Hypothalamus (tissue), 51 donors: ENCODE measurements at regions not wholly inside any gene's neighbourhood (a gene's known extent, or its start where the extent isn't known, plus 50 kb on each side); places are given as distances from the start of the nearest gene placed in this dataset.

ENCODE experiments used
- DNase-seq, 51 donors: peaks; one replicate each; lab custom pipeline; 2025; lab: John Stamatoyannopoulos, UW

DNA sequence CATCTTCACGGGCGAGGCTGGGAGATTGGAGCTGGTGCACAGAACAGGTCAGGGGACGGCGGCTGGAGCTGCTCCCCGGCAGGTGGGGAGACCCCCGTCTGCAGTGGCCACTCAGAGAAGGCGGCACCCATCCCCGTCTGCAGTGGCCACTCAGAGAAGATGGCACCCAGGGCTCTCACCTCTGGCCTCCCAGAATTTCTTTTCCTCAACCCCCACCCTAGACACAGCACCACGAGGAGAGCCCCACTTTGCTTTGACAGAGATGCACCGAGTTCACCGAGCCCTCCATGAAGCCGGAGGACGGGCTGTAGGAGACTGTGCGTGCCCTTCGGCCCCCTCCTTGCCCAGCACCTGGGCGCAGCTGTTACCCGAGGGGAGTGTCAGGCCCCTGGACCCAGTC is 201.6 kb upstream of the SALL3 start:
- DNase-seq, result no peak

DNA sequence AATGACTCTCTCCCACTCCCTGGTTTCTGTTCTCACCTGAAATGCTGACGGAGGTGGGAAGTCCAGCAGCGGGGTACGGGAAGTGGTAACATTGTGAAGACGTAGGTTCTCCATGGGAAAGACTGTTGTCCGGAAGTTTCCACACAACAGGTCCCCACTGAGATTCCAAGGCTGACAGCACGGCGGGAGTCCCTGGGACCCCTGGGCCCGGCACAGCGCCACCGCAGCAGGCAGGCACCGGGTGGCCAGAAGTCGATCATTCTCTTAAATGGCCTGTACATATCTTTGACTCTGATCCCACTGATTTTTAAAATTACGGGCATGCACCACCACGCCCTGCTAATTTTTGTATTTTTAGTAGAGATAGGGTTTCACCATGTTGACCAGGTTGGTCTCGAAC is 201.0 kb upstream of the SALL3 start:
- DNase-seq, result no peak

DNA sequence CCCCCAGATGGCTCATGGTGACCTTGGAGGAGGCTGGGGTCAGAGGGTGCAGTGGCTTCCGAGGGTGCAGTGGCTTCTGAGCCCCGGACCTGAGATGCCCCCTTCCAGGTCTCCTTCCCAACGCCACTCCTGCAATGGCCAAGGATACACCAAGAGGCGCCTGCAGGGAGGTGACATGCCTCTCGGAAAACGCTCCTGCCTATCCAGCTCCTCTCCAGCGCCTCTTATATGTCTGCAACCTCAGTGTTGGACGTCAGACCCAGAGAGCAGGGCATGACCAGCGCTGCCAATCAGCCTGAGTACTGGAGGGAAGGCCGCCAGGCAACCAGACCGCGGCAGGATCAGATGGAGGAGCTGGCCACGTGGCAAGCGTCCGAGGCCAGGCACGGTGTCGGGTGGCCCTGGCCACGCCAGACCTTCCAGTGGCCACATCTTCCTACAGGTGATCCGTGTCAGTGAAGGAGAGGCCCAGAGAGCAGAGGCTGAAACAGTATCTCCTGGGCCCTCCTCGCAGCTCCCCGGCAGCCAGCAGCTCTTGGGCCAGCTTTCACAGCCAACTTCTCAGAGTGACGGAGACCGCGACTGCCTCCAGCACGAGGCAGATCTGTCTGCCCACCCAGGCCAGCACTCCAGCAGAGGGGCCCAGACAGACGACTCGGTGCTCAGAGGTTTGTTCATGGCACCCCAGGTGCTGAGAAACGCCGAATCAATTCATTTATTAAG is 199.5 kb upstream of the SALL3 start:
- DNase-seq, result no peak

DNA sequence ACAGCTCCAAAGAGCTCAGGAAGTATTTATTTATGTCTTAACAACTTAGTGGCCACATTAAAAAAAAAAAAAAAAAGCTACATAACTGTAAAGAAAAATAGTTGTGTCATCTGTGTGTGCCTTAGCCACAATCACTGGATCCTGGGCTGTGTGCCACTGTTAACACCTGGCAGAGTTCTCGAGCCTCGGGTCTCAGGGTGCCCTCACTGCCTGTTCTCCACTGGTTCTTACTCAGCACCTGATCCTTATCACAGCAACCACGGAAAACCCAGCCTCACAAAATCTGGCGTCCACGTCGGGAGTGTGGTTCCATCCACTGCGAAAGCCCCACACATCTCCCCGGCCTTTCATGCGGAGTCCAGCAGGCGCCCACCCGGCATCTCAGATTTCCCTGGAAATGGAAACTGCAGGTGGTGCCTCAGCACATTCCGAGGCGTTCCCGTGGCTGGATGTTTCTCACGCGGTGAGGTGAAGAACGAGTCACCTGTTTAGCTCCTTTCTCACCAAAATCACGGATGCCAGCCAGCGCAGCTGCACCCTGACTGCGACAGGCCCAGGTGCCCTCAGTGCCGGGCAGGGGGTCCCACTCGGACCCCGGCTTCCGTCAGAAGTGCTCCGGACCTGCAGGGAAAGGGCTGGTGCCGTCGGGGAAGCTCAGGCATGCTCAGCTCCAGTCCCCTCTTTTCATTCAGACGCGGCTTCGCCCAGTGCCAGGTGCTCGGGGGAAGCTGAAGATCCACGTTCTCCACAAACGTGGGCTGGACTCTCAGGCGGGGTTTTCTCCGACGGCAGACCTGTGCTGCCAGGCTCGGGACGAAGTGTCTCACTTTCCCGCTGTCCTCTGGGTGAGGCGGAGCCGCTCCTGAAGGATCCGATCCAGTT is 198.7 kb upstream of the SALL3 start:
- no peak for DNase-seq

DNA sequence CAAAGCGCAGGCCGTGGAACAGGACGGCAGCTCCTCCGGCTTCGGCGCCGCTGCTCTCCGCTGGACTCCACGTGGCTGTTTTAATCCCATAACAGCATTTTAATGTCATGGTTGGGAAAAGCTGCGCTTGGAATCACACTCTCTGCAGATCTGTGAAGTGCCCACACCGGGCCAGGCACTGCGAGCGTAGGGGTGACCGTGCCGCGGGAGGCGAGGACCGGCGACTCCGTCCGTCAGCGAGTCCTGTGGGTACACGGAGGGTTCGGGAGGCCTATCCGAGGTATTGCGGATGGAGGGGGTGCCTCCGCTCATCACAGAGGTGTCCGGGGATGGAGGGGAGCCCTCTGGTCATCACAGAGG is 198.0 kb upstream of the SALL3 start:
- no peak for DNase-seq

DNA sequence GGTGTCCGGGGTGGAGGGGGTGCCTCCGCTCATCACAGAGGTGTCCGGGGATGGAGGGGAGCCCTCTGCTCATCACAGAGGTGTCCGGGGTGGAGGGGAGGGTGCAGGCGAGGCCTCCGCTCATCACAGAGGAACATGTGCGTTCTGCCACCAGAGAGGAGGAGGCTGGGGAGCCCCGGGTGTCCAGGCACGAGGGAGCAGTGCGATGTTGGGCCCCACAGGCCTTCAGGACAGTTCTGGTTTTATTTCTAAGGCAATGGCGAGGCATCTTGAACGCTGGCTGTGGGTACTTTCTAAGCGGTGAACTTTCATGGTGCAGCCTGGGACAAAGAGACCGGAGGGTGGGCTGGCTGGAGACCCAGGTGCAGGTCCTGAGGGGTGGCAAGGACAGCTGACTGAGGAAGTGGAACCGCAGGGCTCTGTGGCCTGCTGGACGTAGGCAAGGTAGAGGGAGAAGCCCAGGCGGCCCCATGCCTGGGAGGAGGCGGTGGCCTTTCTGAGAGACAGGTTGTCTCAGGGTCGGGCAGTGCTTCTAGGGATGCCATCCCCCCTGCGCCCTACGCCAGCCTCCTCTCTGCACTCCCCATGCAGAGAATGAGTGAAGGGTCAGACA is 196.6 kb upstream of the SALL3 start:
- DNase-seq, result no peak

DNA sequence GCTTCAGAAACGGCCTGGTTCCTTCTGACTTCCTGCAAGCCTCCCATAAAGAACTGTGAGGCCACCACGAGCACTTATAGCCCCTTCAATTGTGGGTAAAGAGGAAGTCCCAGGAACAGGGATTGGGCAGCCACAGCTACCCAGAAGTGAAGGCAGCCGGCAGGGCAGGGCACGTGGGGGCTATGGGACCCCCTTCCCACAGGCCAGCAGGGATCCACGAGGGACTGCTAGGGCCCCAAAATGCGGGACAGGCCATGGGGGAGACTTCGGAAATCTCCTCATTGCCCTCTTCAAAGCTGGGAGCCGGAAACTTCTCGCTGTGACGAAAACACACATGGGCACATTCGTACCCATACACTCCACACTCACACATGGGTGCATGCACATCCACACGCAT is 196.1 kb upstream of the SALL3 start:
- no peak for DNase-seq

DNA sequence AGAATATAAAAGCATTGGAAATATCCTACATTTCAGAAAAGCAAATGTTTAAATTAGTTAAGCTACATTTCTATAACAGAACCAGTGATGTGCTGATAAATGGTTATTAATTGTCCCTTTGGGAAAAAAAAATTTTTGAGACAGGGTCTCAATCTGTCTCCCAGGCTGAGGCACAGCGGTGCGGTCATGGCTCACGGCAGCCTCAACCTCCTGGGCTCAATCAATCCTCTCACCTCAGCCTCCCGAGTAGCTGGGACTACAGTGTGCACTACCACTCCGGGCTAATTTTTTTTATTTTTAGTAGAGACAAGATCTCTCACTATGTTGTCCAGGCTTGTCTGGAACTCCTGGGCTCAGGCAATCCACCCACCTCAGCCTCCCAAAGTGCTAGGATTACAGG is 194.8 kb upstream of the SALL3 start:
- DNase-seq, result no peak

DNA sequence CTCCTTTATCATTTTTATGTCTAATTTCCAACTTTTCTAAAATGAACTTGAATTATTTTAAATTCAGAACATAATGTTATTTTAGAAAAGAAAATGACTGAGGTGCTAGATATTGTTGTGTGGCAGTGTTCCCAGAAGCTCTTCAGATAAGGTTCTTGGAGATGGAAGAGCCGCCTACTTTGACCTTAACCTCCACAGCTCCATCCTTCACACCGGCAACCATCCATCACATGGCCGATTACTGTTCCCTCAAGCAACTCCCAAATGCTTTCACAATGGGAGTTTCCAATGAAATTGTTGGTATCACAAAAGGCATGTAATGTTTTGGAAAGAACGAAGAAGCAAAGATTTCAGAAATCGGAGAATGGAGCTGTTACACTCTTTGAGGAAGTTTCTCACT is 193.9 kb upstream of the SALL3 start:
- DNase-seq, result no peak

DNA sequence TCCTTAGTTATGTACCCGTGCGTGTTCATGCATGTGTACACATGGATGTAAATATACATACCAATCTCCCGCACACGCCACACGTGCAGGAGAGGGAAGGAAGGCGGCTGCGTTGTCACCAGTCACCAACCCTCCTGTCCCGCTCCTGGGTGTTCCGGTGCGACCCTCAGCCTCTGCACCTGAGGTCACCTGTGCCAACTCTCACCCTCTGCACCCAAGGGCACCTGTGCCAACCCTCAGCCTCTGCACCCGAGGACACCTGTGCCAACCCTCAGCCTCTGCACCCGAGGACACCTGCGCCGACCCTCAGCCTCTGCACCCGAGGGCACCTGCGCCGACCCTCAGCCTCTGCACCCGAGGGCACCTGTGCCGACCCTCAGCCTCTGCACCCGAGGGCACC is 192.8 kb upstream of the SALL3 start:
- no peak for DNase-seq

DNA sequence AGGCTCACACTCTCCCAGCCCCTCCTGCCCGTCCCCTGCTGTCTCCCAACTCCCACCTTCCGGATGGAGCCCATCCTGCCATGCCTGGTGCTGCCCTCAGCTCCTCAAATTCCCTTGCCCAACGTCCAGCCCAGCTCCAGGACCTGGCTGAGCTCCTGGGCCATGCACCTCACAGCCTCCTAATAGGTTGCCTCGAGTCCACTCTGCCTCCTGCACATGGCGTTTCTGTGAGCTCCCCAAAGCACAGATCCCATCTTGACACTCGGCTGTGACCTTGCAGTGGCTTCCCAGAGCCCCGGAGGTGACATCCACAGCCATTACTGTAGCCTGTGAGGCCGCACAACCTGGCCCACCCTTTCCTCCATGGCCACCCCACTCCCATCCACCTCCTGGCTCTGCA is 191.9 kb upstream of the SALL3 start:
- no peak for DNase-seq

DNA sequence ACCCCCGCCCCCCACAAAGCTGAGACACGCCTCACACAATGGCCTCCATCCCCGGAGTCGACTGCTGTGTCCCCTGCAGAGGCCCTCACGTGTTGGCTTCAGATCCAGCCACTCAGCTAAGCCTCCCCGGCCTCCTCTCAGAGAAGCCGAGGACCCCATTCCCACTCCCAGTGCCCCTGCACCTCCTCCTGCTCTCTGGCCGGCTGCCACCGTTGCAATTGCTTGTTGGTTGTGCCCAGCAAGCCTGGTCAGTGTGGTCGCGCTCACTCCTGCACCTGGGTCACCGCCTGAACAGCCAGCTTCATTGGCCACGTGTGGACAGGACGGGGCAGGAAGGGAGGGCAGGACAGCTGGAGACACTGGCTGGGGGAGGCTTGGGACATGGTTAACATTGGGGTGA is 191.5 kb upstream of the SALL3 start:
- no peak for DNase-seq

DNA sequence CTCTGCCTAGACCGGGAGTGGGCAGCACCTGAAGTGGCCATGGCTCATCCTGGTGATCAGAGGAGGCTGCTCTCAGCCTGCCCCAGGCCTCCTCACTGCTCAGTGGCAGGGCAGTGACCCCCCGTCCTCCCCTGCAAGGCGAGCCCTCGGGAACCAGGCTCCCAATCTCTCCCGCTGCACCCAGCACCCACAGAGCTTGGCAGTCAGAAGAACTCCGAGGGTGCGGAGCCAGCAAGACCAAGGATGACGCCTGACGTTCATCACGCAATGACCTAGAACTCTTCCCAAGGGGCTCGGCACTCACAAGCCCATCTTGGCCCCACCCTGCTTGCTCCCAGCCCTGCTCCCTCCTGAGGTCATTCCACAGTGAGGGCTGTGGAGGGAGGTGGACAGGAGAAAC is 189.8 kb upstream of the SALL3 start:
- DNase-seq, result no peak

DNA sequence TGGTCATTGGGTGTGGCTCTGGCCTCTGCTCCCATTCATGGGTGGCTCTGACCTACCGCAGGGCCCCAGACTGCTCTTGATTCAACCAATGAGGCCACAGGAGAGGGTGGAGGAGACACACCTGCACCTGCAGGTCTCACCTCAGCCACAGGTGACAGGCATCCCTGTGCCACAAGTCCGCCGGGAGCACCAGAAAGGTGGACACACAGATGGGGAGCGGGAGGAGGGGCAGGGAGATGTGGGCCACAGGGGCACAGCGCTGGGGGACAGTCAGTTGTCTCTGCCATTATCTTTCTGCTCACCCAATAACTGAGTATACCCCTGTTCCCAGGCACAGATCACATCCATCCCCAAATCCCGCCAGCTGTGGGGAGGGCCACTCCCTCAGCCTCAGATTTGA is 189.1 kb upstream of the SALL3 start:
- DNase-seq, result no peak

DNA sequence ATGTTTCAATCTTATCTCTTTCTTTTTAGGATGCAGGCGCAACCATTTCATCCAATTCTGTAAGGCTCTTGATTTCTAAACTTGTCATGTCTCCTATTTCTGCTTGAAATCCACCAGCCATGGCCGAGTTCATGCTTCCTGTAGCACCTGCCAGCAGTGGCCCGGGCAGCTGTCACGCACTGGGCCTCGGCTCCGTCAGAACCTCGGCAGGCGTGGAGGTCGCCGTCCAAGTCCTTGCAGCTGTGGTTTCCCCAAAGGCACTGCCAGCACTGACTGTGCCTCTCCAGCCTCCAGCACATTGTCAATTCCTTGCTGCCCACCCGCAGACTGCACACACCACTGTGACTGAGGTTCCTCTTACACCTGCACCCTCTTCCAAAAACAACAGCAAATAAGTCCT is 188.7 kb upstream of the SALL3 start:
- DNase-seq, result no peak

DNA sequence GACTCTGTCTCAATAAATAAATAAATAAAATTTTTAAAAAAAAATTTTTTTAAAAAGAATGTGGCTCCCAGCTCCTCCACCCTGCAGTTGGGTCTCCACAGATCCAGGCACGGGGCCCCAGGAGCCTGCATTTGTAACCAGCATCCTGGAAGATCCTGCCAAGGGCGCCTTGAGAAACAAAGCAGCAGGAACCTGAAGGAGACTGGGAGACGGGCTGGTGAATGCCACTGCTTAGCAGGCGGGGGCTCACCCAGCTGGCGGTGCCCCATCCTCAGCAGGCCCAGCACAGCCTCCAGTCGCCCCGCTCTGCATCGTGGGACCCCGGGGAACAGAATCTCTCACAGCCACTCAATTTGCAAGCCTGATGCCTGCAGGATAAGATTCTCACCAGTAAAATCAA is 187.5 kb upstream of the SALL3 start:
- no peak for DNase-seq

DNA sequence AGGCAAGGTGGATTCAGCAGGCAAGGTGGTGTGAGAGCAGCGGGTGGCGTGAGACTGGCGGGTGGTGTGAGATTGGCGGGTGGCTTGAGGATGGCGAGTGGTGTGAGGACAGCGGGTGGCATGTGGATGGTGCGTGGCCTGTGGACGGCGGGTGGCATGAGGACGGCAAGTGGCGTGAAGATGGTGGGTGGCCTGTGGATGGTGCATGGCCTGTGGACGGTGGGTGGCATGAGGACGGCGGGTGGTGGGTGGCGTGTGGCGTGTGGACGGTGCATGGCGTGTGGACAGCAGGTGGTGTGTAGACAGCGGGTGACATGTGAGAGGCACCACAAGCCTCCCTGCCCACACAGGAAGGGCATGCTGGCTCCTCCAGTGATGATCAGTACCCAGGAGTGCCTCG is 186.9 kb upstream of the SALL3 start:
- DNase-seq, result no peak

DNA sequence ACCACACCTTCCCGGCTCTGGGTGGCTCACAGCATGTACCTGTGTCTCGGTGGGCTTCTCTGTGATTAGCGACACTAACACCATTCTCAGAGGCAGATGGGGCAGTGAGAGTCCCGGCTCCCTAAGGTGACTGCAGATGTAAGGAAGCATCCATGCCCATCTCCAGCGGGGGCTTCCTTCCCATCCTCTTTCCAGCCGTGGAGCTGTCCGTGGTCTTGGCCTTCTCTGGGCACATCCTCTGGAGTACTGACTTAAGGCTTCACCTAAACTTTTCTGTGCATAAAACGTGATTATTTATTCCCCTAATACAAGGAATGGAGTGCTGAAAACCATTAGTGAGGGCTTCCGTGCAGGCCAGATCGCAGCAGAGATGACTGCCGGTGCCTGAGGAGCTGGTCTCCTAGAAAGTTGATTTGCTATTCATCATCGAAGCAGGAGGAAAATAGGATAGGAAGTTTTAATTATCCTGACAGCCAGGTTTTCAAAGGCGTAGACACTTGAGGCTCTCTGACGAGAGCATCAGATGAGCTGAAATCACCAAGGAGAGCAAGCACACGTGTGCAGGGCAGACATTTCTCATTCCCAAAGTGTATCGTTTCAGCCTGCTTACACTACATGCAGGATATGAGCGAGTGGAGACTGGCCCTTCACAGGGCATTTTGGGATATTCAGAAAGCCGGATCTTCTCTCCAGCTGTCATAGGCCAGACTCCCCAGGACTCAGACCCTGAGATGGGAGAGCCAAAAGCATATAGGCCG is 186.1 kb upstream of the SALL3 start:
- no peak for DNase-seq

DNA sequence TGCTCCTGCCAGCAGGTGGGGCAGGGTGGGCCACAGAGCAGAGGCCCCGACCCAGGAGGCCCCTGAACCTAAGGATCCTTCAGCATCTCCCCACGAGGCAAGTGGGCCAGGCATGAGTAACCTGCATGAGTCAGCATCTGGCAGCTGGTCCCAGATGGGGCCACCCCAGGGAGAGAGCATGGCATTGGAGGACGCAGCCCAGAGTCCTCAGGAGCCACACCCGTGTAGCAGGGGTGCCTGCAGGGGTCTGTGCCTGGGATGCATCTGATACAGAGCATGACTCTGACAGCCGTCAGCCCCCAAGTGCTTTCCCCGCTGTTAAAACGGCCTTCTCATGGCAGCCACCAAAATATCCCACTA is 185.6 kb upstream of the SALL3 start:
- DNase-seq, result no peak

DNA sequence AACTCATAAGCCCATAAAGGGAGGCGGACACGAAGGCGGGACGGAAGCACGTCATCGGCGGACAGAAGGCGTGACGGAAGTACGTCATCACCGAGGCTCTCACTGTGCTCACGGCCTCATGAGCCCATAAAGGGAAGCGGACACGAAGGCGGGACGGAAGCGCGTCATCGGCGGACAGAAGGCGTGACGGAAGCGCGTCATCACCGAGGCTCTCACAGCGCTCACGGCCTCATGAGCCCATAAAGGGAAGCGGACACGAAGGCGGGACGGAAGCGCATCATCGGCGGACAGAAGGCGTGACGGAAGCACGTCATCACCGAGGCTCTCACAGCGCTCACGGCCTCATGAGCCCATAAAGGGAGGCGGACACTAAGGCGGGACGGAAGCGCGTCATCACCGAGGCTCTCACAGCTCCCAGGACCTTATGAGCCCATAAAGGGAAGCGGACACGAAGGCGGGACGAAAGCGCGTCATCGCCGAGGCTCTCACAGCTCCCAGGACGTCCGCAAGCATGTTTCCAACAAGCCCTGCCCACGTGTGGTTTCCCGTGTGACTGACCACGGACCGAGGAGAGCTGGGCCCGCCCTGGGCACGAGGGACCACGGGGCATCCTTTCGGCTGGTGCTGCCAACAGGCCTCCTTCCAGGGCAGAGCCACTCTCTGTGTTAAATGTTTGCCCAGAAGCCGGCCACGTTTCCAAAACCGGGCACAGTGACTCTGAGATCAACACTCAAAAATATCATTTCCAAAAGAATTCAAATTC is 182.7 kb upstream of the SALL3 start:
- DNase-seq, result no peak

DNA sequence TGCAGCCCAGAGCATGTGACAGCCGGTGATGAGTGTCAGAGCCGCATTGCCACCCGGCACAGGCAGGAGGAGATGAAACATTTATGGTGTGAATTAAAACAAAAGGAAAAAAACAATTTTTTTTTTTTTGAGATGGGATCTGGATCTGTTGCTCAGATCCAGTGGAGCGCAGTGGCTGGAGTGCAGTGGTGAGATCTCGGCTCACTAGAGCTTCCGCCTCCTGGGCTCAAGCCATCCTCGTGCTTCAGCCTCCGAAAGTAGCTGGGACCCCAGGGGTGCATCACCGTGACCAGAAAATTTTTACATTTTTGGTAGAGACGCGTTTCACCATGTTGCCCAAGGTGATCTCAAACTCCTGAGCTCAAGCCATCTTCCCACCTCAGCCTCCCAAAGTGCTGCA is 182.1 kb upstream of the SALL3 start:
- no peak for DNase-seq
